Trophoblast cell (in vitro differentiated cells and primary cell): ENCODE measurements at regions not wholly inside any gene's neighbourhood (a gene's known extent, or its start where the extent isn't known, plus 50 kb on each side); places are given as distances from the start of the nearest gene placed in this dataset.
A peak's percentile ranks its signal among the peaks of the same experiment; 100 is the strongest.

Source experiments
- DNase-seq, 2 donors: peaks; one replicate each; pipeline ENCODE4 v3.0.0-alpha.2; 2016
- H2AFZ ChIP-seq: 2 replicates; pipeline ENCODE4 v1.6.1; 2013; ENCODE audit warnings: low read length, moderate library complexity, mild to moderate bottlenecking; ENCODE audit not compliant: insufficient read depth, poor library complexity
- H2AK5ac ChIP-seq: 2 replicates; pipeline ENCODE4 v1.6.1; 2013; ENCODE audit warnings: mild to moderate bottlenecking, low read length
- H2BK120ac ChIP-seq: 2 replicates; pipeline ENCODE4 v1.6.1; 2013; ENCODE audit warnings: low read length, mild to moderate bottlenecking, moderate library complexity; ENCODE audit not compliant: insufficient read depth, poor library complexity
- H2BK12ac ChIP-seq: 2 replicates; pipeline ENCODE4 v1.6.1; 2013; ENCODE audit warnings: mild to moderate bottlenecking, low read length, moderate library complexity
- H2BK5ac ChIP-seq: 2 replicates; pipeline ENCODE4 v1.6.1; 2013; ENCODE audit warnings: low read length, low read depth, moderate library complexity, mild to moderate bottlenecking; ENCODE audit not compliant: poor library complexity
- H3K14ac ChIP-seq: 2 replicates; pipeline ENCODE4 v1.6.1; 2013; ENCODE audit warnings: mild to moderate bottlenecking, low read length
- H3K18ac ChIP-seq: 2 replicates; pipeline ENCODE4 v1.6.1; 2013; ENCODE audit warnings: mild to moderate bottlenecking, low read length
- H3K23ac ChIP-seq: 2 replicates; pipeline ENCODE4 v1.6.1; 2013; ENCODE audit warnings: low read length
- H3K27ac ChIP-seq: 2 replicates; pipeline ENCODE4 v1.5.1; 2013; ENCODE audit warnings: low read depth, mild to moderate bottlenecking, inconsistent platforms, low read length, moderate library complexity
- H3K27me3 ChIP-seq: 2 replicates; pipeline ENCODE4 v1.6.1; 2013; ENCODE audit warnings: inconsistent platforms, mild to moderate bottlenecking, low read length, moderate library complexity; ENCODE audit not compliant: insufficient read depth
- H3K36me3 ChIP-seq, 2 experiments: 1 replicate in 1 of 2; 2 replicates in 1 of 2; pipeline ENCODE4 v1.6.1; 2013; ENCODE audit warnings: low read length in 2 of 2, mild to moderate bottlenecking in 2 of 2, moderate library complexity in 1 of 2; ENCODE audit not compliant: insufficient read depth in 2 of 2, control insufficient read depth in 1 of 2
- H3K4ac ChIP-seq: 2 replicates; pipeline ENCODE4 v1.6.1; 2013; ENCODE audit warnings: low read depth, mild to moderate bottlenecking, low read length, moderate library complexity
- H3K4me1 ChIP-seq, 2 experiments: 1 replicate in 1 of 2; 2 replicates in 1 of 2; pipeline ENCODE4 v1.6.1; 2013; ENCODE audit warnings: low read length in 2 of 2, mild to moderate bottlenecking in 2 of 2, moderate library complexity in 1 of 2; ENCODE audit not compliant: insufficient read depth in 2 of 2, control insufficient read depth in 1 of 2
- H3K4me2 ChIP-seq: 2 replicates; pipeline ENCODE4 v1.6.1; 2013; ENCODE audit warnings: inconsistent platforms, mild to moderate bottlenecking, low read length, moderate library complexity
- H3K4me3 ChIP-seq: 2 replicates; pipeline ENCODE4 v1.5.1; 2013; ENCODE audit warnings: mild to moderate bottlenecking, low read depth, low read length, inconsistent platforms
- H3K79me1 ChIP-seq: one replicate; pipeline ENCODE4 v1.6.1; 2013; ENCODE audit warnings: low read length
- H3K79me2 ChIP-seq: 2 replicates; pipeline ENCODE4 v1.6.1; 2013; ENCODE audit warnings: low read length, mild to moderate bottlenecking; ENCODE audit not compliant: control insufficient read depth, insufficient read depth, poor library complexity
- H3K9ac ChIP-seq: 2 replicates; pipeline ENCODE4 v1.6.1; 2013; ENCODE audit warnings: mild to moderate bottlenecking, low read length
- H3K9me3 ChIP-seq: 2 replicates; pipeline ENCODE4 v1.6.1; 2013; ENCODE audit warnings: low read depth, mild to moderate bottlenecking, control low read depth, inconsistent platforms, low read length; ENCODE audit not compliant: insufficient read depth
- H4K12ac ChIP-seq: 2 replicates; pipeline ENCODE4 v1.6.1; 2013; ENCODE audit warnings: low read depth, mild to moderate bottlenecking, low read length, moderate library complexity
- H4K8ac ChIP-seq: 2 replicates; pipeline ENCODE4 v1.6.1; 2013; ENCODE audit warnings: low read depth, mild to moderate bottlenecking, low read length, moderate library complexity
- H4K91ac ChIP-seq: one replicate; pipeline ENCODE4 v1.6.1; 2013; ENCODE audit warnings: low read depth, mild to moderate bottlenecking, low read length, moderate library complexity
- whole genome bisulfite sequencing: extraction: QIAGEN DNeasy Blood & Tissue Kit; methylation state at CpG from one replicate; pipeline ENCODE4 v1.1.7; 2013; ENCODE audit warnings: missing lambda C conversion rate; ENCODE audit not compliant: insufficient read length, insufficient coverage; ENCODE audit errors: extremely low coverage; 5-methylcytosine and 5-hydroxymethylcytosine counted together

DNA sequence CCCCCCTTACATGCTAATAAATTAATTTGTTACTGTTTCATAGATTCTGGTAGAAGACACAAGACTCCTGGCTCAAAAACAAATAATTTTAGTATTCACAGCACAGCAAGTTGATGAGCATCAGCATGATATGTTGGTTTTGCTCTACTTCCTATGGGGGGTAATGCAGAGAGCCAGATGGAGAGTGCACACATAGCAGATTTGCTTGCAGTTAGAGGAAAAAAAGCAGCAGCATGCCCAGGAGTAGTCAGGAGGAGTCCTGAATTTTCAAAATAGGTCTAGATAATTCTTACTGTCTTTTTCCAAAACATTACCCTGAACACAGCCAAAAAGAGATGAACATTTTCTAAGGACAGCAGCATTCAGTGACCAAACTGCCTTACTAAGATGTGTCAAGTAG, 261.3 kb downstream of the COX7C start:
- Histone ChIP-seq H3K36me3 (no peaks in the 10 kb centered on the region), H3K4me2 (no peak overlapping the region), H3K27ac (peak overlapping the region; percentile 56), H2BK120ac (no peak overlapping the region), H3K4me1 (peaks cover 6 to 23% of the 10 kb centered on the region in 2 experiments), H3K9ac (no peak overlapping the region), H3K23ac (no peak overlapping the region), H3K27me3 (no peaks in the 10 kb centered on the region), H3K14ac (no peak overlapping the region), H4K91ac (peak overlapping the region; percentile 13), H3K4ac (no peak overlapping the region), H3K79me2 (no peaks in the 10 kb centered on the region), H2AK5ac (no peak overlapping the region), H2BK5ac (peak overlapping the region; percentile 9), H3K79me1 (peaks cover 13% of the 10 kb centered on the region), H2BK12ac (no peak overlapping the region), H2AFZ (no peak overlapping the region), H3K4me3 (no peak overlapping the region), H3K9me3 (no peaks in the 10 kb centered on the region), H4K8ac (no peak overlapping the region), H4K12ac (no peak overlapping the region), H3K18ac (no peak overlapping the region)
- DNase-seq: no peak

DNA sequence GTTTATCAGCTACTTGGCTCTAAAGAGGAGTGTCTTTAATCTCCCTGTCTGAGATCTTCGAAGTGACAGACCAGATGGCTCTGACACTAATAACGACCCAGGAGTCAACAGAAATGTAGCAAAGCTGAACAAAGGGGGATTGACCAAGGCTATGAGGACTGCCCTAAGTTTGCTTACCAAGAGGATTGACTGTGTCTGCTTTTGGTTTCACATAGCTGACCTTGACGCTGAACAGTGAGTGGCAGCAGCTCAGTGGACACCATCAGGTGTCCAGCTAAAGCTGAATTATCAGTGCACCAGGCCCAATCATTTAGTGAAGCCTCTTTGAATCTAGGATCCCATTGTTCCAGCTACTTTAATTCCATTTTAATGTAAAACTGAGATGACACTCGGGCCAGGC, 262.6 kb downstream of the COX7C start:
- no CpG with 5 or more reads among the region's 4 CpGs for WGBS
- H3K18ac ChIP-seq: peak overlapping the region; percentile 3
- H2AFZ ChIP-seq: peak overlapping the region; percentile 52
- H3K27ac ChIP-seq: peak overlapping the region; percentile 6
- no peak overlapping the region for H3K9ac ChIP-seq
- peak overlapping the region; percentile 77 for H2BK120ac ChIP-seq
- peak overlapping the region; percentile 45 for H3K14ac ChIP-seq
- H3K23ac ChIP-seq: no peak overlapping the region
- H3K4me1 ChIP-seq: peaks cover 6 to 23% of the 10 kb centered on the region in 2 experiments
- no peaks in the 10 kb centered on the region for H3K9me3 ChIP-seq
- no peak for DNase-seq
- peak overlapping the region; percentile 54 for H4K8ac ChIP-seq
- no peak overlapping the region for H2AK5ac ChIP-seq
- no peaks in the 10 kb centered on the region for H3K36me3 ChIP-seq
- H4K12ac ChIP-seq: no peak overlapping the region
- H3K4ac ChIP-seq: peak overlapping the region; percentile 49
- no peaks in the 10 kb centered on the region for H3K79me2 ChIP-seq
- no peaks in the 10 kb centered on the region for H3K27me3 ChIP-seq
- peak overlapping the region; percentile 72 for H4K91ac ChIP-seq
- H3K79me1 ChIP-seq: peaks cover 12% of the 10 kb centered on the region
- H2BK5ac ChIP-seq: peak overlapping the region; percentile 22
- peak overlapping the region; percentile 25 for H2BK12ac ChIP-seq
- no peak overlapping the region for H3K4me2 ChIP-seq
- no peak overlapping the region for H3K4me3 ChIP-seq

DNA sequence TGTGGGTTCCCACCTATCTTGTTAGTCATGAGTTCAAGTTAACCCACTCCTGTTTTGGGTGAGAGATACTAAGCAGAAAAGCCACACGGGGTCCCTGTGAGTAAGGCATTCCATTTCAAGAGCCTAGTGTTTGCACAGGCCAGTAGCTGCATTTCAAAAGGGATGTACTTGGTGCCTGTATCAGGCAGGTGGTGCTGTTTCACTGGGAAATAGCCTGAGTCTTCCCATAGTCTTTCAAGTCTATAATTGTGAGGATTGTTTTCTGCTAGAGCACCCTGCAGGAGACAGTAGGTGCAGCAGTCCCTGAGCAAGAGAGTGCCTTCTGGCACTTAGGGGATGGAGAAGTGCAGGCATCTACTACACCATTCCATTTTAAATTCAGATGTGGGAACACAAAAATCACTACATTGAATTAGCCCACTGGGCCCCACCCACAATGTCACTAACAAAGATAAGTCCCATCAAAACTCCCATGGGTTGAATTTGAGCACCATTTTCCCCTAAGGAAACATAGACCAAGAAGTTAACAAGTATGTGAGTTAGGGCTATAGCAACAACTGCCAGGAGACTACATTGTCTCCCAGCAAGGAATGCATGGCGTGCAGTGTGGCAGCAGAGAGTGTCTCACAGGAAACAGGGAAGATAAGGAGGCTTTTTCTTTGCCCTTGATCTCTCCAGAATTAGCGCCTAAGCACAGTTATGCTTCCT, 263.2 kb downstream of the COX7C start:
- Histone ChIP-seq H3K27me3 (no peaks in the 10 kb centered on the region), H3K14ac (no peak overlapping the region), H3K4ac (no peak overlapping the region), H2BK5ac (no peak overlapping the region), H4K91ac (peak overlapping the region; percentile 23), H3K79me2 (no peaks in the 10 kb centered on the region), H3K4me1 (peaks cover 6 to 20% of the 10 kb centered on the region in 2 experiments), H3K4me2 (no peak overlapping the region), H4K8ac (peak overlapping the region; percentile 30), H3K4me3 (no peak overlapping the region), H3K79me1 (peaks cover 9% of the 10 kb centered on the region), H3K27ac (peak overlapping the region; percentile 9), H3K23ac (no peak overlapping the region), H3K9me3 (no peaks in the 10 kb centered on the region), H2BK120ac (no peak overlapping the region), H2AK5ac (no peak overlapping the region), H2BK12ac (peak overlapping the region; percentile 25), H3K9ac (no peak overlapping the region), H3K18ac (no peak overlapping the region), H2AFZ (no peak overlapping the region), H4K12ac (no peak overlapping the region), H3K36me3 (no peaks in the 10 kb centered on the region)
- no CpG with 5 or more reads among the region's 3 CpGs for WGBS
- peak; percentile 71 to 82 for DNase-seq

DNA sequence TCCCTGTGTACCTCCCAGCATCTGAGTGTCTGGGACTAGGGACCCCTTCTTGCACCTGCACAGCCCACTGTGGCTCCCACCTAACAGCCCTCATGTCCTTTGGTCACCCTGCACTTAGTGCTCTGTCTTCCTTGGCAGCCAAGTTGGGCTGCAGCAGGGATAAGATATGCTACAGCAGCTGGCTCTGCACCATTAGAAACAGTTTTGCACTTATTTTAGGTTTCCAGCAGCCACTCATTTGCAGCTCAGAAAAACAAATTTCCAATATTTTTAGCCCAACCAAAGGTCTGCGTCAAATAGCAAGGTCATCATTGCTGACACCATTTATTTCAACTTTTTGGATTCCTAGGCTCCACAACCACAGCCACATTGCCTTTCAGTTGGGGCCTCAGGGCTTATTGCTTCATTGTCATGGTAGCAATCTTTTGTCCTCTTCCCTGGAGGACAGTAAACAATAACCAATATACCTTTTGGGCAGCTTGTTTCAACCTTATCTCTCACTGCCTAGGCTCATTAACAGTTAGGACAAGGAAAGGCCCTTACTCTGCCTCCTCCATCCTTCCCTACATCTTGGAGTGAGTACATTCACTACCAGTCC, 263.9 kb downstream of the COX7C start:
- Histone ChIP-seq H3K18ac (no peak overlapping the region), H3K4ac (no peak overlapping the region), H3K79me1 (peaks cover 8% of the 10 kb centered on the region), H2BK12ac (peak overlapping the region; percentile 50), H3K4me2 (no peak overlapping the region), H2BK5ac (no peak overlapping the region), H3K4me1 (peaks cover 6 to 20% of the 10 kb centered on the region in 2 experiments), H2AFZ (no peak overlapping the region), H3K23ac (no peak overlapping the region), H3K9ac (no peak overlapping the region), H3K27me3 (no peaks in the 10 kb centered on the region), H3K4me3 (no peak overlapping the region), H4K12ac (no peak overlapping the region), H3K27ac (peak overlapping the region; percentile 9), H3K36me3 (no peaks in the 10 kb centered on the region), H3K79me2 (no peaks in the 10 kb centered on the region), H4K8ac (peak overlapping the region; percentile 30), H2AK5ac (no peak overlapping the region), H2BK120ac (no peak overlapping the region), H3K14ac (no peak overlapping the region), H4K91ac (peak overlapping the region; percentile 23), H3K9me3 (no peaks in the 10 kb centered on the region)
- DNase-seq: peak; percentile 65 to 88
- WGBS: no CpG with 5 or more reads among the region's 1 CpG
